ENCODE measurements at regions not wholly inside any gene's neighbourhood (a gene's known extent, or its start where the extent isn't known, plus 50 kb on each side); places are given as distances from the start of the nearest gene placed in this dataset.

DNA sequence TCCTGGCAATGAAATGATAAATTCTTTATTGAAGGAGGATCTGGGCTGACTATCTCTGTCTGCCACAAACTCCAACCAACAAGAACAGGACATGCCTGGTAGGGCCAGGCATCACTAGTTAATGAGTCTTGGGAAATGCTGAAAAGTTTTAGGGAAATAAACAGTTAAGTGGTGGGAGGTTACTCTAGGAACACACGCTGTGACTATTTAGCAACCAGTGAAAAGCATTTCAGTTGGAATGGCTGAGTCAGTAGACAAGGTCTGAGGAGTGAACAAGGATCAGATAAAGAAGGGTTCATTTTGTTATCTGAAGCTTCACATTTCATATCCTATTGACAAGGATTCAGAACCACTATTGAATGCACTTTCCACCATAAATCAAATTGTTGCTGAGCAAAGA lies 394.9 kb upstream of the BOD1L1 start:
- TF ChIP-seq, protein P1, sequence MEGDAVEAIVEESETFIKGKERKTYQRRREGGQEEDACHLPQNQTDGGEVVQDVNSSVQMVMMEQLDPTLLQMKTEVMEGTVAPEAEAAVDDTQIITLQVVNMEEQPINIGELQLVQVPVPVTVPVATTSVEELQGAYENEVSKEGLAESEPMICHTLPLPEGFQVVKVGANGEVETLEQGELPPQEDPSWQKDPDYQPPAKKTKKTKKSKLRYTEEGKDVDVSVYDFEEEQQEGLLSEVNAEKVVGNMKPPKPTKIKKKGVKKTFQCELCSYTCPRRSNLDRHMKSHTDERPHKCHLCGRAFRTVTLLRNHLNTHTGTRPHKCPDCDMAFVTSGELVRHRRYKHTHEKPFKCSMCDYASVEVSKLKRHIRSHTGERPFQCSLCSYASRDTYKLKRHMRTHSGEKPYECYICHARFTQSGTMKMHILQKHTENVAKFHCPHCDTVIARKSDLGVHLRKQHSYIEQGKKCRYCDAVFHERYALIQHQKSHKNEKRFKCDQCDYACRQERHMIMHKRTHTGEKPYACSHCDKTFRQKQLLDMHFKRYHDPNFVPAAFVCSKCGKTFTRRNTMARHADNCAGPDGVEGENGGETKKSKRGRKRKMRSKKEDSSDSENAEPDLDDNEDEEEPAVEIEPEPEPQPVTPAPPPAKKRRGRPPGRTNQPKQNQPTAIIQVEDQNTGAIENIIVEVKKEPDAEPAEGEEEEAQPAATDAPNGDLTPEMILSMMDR (conservative IDR thresholded peaks at IDR 0.05; ENCODE audit: low read depth in 2 of 2): no peak
- TF ChIP-seq POLR2AphosphoS5 (IDR thresholded peaks at IDR 0.05; ENCODE audit: low read depth) (no peak), EZH2phosphoT487 (IDR thresholded peaks at IDR 0.05; ENCODE audit: unreplicated experiment) (no peak), ZNF331 (CRISPR knock-in tag; IDR thresholded peaks at IDR 0.05; ENCODE audit: low read depth) (no peak), EZH2 (IDR thresholded peaks at IDR 0.05; ENCODE audit: low read depth, unreplicated experiment) (no peak), STAT1 (IDR thresholded peaks at IDR 0.05; ENCODE audit: unreplicated experiment) (no peak), CREB1 (CRISPR knock-in tag; IDR thresholded peaks at IDR 0.05; ENCODE audit: low read depth) (no peak), JUNB (IDR thresholded peaks at IDR 0.05; ENCODE audit: unreplicated experiment) (no peak), NANOG (IDR thresholded peaks at IDR 0.05; ENCODE audit: borderline replicate concordance) (no peak), ZNF114 (CRISPR knock-in tag; IDR thresholded peaks at IDR 0.05) (no peak)
- TF ChIP-seq, protein P2, sequence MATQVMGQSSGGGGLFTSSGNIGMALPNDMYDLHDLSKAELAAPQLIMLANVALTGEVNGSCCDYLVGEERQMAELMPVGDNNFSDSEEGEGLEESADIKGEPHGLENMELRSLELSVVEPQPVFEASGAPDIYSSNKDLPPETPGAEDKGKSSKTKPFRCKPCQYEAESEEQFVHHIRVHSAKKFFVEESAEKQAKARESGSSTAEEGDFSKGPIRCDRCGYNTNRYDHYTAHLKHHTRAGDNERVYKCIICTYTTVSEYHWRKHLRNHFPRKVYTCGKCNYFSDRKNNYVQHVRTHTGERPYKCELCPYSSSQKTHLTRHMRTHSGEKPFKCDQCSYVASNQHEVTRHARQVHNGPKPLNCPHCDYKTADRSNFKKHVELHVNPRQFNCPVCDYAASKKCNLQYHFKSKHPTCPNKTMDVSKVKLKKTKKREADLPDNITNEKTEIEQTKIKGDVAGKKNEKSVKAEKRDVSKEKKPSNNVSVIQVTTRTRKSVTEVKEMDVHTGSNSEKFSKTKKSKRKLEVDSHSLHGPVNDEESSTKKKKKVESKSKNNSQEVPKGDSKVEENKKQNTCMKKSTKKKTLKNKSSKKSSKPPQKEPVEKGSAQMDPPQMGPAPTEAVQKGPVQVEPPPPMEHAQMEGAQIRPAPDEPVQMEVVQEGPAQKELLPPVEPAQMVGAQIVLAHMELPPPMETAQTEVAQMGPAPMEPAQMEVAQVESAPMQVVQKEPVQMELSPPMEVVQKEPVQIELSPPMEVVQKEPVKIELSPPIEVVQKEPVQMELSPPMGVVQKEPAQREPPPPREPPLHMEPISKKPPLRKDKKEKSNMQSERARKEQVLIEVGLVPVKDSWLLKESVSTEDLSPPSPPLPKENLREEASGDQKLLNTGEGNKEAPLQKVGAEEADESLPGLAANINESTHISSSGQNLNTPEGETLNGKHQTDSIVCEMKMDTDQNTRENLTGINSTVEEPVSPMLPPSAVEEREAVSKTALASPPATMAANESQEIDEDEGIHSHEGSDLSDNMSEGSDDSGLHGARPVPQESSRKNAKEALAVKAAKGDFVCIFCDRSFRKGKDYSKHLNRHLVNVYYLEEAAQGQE (IDR thresholded peaks at IDR 0.05; ENCODE audit: unreplicated experiment): no peak
- TF ChIP-seq, protein P3, sequence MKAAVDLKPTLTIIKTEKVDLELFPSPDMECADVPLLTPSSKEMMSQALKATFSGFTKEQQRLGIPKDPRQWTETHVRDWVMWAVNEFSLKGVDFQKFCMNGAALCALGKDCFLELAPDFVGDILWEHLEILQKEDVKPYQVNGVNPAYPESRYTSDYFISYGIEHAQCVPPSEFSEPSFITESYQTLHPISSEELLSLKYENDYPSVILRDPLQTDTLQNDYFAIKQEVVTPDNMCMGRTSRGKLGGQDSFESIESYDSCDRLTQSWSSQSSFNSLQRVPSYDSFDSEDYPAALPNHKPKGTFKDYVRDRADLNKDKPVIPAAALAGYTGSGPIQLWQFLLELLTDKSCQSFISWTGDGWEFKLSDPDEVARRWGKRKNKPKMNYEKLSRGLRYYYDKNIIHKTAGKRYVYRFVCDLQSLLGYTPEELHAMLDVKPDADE (IDR thresholded peaks at IDR 0.05): no peak
- TF ChIP-seq, protein P4, sequence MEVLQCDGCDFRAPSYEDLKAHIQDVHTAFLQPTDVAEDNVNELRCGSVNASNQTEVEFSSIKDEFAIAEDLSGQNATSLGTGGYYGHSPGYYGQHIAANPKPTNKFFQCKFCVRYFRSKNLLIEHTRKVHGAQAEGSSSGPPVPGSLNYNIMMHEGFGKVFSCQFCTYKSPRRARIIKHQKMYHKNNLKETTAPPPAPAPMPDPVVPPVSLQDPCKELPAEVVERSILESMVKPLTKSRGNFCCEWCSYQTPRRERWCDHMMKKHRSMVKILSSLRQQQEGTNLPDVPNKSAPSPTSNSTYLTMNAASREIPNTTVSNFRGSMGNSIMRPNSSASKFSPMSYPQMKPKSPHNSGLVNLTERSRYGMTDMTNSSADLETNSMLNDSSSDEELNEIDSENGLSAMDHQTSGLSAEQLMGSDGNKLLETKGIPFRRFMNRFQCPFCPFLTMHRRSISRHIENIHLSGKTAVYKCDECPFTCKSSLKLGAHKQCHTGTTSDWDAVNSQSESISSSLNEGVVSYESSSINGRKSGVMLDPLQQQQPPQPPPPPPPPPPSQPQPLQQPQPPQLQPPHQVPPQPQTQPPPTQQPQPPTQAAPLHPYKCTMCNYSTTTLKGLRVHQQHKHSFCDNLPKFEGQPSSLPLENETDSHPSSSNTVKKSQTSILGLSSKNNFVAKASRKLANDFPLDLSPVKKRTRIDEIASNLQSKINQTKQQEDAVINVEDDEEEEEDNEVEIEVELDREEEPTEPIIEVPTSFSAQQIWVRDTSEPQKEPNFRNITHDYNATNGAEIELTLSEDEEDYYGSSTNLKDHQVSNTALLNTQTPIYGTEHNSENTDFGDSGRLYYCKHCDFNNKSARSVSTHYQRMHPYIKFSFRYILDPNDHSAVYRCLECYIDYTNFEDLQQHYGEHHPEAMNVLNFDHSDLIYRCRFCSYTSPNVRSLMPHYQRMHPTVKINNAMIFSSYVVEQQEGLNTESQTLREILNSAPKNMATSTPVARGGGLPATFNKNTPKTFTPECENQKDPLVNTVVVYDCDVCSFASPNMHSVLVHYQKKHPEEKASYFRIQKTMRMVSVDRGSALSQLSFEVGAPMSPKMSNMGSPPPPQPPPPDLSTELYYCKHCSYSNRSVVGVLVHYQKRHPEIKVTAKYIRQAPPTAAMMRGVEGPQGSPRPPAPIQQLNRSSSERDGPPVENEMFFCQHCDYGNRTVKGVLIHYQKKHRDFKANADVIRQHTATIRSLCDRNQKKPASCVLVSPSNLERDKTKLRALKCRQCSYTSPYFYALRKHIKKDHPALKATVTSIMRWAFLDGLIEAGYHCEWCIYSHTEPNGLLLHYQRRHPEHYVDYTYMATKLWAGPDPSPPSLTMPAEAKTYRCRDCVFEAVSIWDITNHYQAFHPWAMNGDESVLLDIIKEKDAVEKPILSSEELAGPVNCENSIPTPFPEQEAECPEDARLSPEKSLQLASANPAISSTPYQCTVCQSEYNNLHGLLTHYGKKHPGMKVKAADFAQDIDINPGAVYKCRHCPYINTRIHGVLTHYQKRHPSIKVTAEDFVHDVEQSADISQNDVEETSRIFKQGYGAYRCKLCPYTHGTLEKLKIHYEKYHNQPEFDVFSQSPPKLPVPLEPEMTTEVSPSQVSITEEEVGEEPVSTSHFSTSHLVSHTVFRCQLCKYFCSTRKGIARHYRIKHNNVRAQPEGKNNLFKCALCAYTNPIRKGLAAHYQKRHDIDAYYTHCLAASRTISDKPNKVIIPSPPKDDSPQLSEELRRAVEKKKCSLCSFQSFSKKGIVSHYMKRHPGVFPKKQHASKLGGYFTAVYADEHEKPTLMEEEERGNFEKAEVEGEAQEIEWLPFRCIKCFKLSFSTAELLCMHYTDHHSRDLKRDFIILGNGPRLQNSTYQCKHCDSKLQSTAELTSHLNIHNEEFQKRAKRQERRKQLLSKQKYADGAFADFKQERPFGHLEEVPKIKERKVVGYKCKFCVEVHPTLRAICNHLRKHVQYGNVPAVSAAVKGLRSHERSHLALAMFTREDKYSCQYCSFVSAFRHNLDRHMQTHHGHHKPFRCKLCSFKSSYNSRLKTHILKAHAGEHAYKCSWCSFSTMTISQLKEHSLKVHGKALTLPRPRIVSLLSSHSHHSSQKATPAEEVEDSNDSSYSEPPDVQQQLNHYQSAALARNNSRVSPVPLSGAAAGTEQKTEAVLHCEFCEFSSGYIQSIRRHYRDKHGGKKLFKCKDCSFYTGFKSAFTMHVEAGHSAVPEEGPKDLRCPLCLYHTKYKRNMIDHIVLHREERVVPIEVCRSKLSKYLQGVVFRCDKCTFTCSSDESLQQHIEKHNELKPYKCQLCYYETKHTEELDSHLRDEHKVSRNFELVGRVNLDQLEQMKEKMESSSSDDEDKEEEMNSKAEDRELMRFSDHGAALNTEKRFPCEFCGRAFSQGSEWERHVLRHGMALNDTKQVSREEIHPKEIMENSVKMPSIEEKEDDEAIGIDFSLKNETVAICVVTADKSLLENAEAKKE (CRISPR knock-in tag; IDR thresholded peaks at IDR 0.05): no peak

Data from GM23338 (cell line).